ENCODE measurements at regions not wholly inside any gene's neighbourhood (a gene's known extent, or its start where the extent isn't known, plus 50 kb on each side); places are given as distances from the start of the nearest gene placed in this dataset.
"Not testable (repeated sequence)": the region's sequence is repeated elsewhere in the genome, so short reads cannot be mapped to it uniquely, and the experiment has no call there.

DNA sequence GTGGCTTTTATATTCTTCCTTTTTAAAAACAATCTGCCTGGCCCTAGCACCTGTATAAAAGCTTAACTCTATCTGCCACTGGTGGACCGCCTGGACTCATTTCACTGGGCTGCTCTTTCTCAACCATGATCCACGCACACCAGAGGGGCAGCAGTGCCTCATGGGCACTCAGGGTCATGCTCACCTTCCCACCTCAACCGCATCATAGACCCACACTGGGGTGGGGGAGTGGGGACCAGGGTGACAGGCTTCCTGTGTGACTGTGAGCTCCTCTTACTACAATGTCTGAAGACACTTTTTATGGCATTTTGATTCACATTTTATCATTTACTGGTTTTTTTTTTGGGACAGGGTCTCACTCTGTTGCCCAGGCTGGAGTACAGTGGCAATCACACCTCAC lies 4038.8 kb upstream of the TPTE start:
- TF ChIP-seq, protein P1, sequence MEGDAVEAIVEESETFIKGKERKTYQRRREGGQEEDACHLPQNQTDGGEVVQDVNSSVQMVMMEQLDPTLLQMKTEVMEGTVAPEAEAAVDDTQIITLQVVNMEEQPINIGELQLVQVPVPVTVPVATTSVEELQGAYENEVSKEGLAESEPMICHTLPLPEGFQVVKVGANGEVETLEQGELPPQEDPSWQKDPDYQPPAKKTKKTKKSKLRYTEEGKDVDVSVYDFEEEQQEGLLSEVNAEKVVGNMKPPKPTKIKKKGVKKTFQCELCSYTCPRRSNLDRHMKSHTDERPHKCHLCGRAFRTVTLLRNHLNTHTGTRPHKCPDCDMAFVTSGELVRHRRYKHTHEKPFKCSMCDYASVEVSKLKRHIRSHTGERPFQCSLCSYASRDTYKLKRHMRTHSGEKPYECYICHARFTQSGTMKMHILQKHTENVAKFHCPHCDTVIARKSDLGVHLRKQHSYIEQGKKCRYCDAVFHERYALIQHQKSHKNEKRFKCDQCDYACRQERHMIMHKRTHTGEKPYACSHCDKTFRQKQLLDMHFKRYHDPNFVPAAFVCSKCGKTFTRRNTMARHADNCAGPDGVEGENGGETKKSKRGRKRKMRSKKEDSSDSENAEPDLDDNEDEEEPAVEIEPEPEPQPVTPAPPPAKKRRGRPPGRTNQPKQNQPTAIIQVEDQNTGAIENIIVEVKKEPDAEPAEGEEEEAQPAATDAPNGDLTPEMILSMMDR (IDR thresholded peaks at IDR 0.05), result not testable (repeated sequence)
- TF ChIP-seq POLR2A (IDR thresholded peaks at IDR 0.05), result not testable (repeated sequence)
